ENCODE measurements at regions not wholly inside any gene's neighbourhood (a gene's known extent, or its start where the extent isn't known, plus 50 kb on each side); places are given as distances from the start of the nearest gene placed in this dataset.

DNA sequence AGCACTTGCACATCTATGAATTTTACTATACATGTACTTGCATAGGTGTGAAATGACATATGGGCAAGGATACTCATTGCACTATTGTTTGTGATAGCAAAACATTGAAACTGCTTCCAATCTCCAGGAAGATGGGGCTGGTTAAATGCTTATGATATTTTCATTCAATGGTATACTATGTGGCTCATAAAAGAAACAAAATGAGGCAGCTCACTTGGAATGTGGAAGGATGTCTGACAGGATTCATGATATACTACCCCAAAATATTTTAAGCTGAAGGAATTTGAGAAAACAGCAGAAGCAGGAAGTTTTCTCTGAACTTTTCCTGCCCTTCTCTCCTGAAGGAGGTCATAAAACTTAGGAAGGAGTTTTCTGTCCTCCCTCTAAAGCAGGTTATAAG lies 99.6 kb upstream of the CAST start:
- no peak overlapping the region for H3K4me3 ChIP-seq (ENCODE audit: insufficient read depth, low read depth, low read length)
- no peaks in the 10 kb centered on the region for H3K36me3 ChIP-seq (replicated peaks; ENCODE audit: control insufficient read depth, insufficient read depth, low read length)
- no peak for DNase-seq
- H3K27me3 ChIP-seq (ENCODE audit: control insufficient read depth, insufficient read depth, low read length): no peaks in the 10 kb centered on the region

DNA sequence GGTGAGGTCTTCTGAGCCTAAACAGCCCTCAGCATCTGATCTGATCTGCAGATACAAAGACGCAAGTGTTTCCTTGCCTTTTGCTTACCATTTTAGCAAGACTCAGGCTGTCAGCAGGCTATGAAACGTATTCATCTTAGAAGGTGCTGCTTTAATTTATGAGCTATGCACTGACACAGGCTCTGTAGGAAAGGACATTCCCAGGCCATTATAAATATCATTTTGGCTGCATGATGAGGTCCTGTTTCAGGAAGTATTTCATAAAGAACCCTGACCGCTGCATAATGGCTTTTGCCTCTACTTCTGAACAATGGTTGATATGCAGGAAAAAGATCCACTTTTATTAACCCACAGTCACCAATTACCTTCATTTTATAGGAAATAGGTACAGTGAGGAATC lies 98.4 kb upstream of the CAST start:
- H3K36me3 ChIP-seq (replicated peaks; ENCODE audit: control insufficient read depth, insufficient read depth, low read length): no peaks in the 10 kb centered on the region
- no peaks in the 10 kb centered on the region for H3K27me3 ChIP-seq (ENCODE audit: control insufficient read depth, insufficient read depth, low read length)
- no peak overlapping the region for H3K4me3 ChIP-seq (ENCODE audit: insufficient read depth, low read depth, low read length)
- no peak for DNase-seq

- no peak overlapping the region for H3K4me3 ChIP-seq (ENCODE audit: insufficient read depth, low read depth, low read length)
- peak; percentile 22 for DNase-seq
- no peaks in the 10 kb centered on the region for H3K36me3 ChIP-seq (replicated peaks; ENCODE audit: control insufficient read depth, insufficient read depth, low read length)
- H3K27me3 ChIP-seq (ENCODE audit: control insufficient read depth, insufficient read depth, low read length): no peaks in the 10 kb centered on the region
These were observed 96.5 kb upstream of the CAST start for GRCh38 chr5:96565582-96566265.

DNA sequence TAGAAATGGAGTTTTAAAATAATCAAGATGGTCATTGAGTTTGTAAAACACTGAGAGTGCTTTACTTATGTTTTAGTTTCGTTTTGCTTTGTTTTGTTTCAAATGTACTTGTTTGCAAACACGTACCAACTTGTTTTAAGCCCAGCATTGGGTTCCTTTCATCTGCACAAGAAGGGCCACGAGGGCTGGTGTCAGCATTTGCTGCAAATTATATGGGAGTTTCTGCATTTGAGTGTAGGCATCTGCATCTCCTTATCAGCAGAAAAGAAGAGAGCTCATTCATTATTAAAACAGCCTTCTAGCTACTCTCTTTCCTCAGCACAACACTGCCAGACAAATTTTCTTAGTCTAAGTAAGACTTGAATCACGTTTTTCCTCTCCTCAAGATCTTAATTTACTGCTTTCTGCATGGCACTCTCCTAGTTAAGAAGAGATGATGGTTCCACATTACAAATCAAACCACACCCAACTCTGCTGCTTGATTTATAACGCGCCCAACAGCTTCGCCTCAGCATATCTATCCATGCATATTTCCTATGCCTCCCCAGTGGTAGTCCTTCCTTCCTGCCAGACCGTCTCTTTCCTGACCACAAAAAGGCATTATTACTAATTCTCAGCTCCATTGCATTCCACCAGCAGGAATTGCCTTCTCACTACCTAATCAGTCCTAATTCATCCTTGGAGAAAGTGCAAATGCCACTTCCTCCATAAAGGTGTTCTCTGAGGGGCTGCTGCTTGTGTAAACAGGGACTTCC lies 95.2 kb upstream of the CAST start:
- Histone ChIP-seq H3K36me3 (replicated peaks; ENCODE audit: control insufficient read depth, insufficient read depth, low read length) (no peaks in the 10 kb centered on the region), H3K4me3 (ENCODE audit: insufficient read depth, low read depth, low read length) (no peak overlapping the region), H3K27me3 (ENCODE audit: control insufficient read depth, insufficient read depth, low read length) (no peaks in the 10 kb centered on the region)
- DNase-seq: no peak

GRCh38 chr5:96569332-96569731 lies 92.8 kb upstream of the CAST start:
- Histone ChIP-seq H3K36me3 (replicated peaks; ENCODE audit: control insufficient read depth, insufficient read depth, low read length) (no peaks in the 10 kb centered on the region), H3K4me3 (ENCODE audit: insufficient read depth, low read depth, low read length) (no peak overlapping the region), H3K27me3 (ENCODE audit: control insufficient read depth, insufficient read depth, low read length) (no peaks in the 10 kb centered on the region)
- no peak for DNase-seq

GRCh38 chr5:96569770-96570169 lies 92.4 kb upstream of the CAST start:
- DNase-seq: no peak
- Histone ChIP-seq H3K4me3 (ENCODE audit: insufficient read depth, low read depth, low read length) (no peak overlapping the region), H3K27me3 (ENCODE audit: control insufficient read depth, insufficient read depth, low read length) (no peaks in the 10 kb centered on the region), H3K36me3 (replicated peaks; ENCODE audit: control insufficient read depth, insufficient read depth, low read length) (no peaks in the 10 kb centered on the region)

DNA sequence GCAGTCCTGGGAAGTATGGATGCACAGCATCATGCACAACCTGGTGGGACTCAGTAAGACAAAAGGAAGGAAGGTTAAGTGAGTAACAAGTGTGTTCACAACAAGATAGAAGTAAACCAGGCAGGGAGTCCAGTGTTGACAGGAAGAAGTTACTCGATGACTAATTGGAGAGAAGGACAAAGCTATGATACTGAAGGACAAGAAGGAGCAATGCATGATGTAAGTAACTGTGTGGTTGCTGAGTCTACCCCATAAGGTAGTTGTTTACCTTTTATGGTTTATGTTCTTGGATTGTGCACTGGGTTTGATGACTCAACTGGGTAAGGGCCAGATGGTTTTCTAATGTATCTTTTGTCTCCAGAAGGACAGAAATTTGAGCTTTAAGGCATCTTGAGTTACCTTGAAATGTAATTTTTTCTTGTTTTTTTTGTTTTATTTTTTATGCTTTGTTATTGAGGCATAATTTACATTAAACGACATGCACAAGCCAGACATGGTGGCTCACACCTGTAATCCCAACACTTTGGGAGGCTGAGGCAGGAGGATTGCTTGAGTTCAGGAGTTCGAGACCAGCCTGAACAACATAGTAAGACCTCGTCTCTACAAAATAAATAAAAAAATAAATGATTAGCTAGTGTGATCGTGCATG lies 89.2 kb upstream of the CAST start:
- no peaks in the 10 kb centered on the region for H3K27me3 ChIP-seq (ENCODE audit: control insufficient read depth, insufficient read depth, low read length)
- no peaks in the 10 kb centered on the region for H3K36me3 ChIP-seq (replicated peaks; ENCODE audit: control insufficient read depth, insufficient read depth, low read length)
- H3K4me3 ChIP-seq (ENCODE audit: insufficient read depth, low read depth, low read length): no peak overlapping the region
- no peak for DNase-seq

- no peaks in the 10 kb centered on the region for H3K36me3 ChIP-seq (replicated peaks; ENCODE audit: control insufficient read depth, insufficient read depth, low read length)
- no peaks in the 10 kb centered on the region for H3K27me3 ChIP-seq (ENCODE audit: control insufficient read depth, insufficient read depth, low read length)
- no peak overlapping the region for H3K4me3 ChIP-seq (ENCODE audit: insufficient read depth, low read depth, low read length)
- no peak for DNase-seq
These were observed 88.7 kb upstream of the CAST start for GRCh38 chr5:96573513-96573894.

DNA sequence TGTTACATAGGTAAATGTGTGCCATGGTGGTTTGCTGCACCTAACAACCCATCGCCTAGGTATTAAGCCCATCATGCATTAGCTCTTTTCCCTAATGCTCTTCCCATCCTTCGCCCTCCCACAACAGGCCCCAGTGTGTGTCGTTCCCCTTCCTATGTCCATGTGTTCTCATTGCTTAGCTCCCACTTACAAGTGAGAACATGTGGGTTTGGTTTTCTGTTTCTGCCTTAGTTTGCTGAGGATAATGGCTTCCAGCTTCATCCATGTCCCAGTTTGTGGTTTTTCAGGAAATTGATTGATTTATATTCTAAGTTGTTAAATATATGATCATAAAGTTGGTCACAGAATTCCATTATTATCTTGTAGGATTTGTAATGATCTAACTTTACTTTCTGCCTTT lies 85.3 kb upstream of the CAST start:
- no peak for DNase-seq

GRCh38 chr5:96577909-96578308 lies 84.3 kb upstream of the CAST start:
- H3K27me3 ChIP-seq (ENCODE audit: control insufficient read depth, insufficient read depth, low read length): no peaks in the 10 kb centered on the region
- DNase-seq: no peak
- no peaks in the 10 kb centered on the region for H3K36me3 ChIP-seq (replicated peaks; ENCODE audit: control insufficient read depth, insufficient read depth, low read length)
- H3K4me3 ChIP-seq (ENCODE audit: insufficient read depth, low read depth, low read length): no peak overlapping the region

More for the DNA sequence above, 85.3 kb upstream of the CAST start:
- no peak overlapping the region for H3K4me3 ChIP-seq (ENCODE audit: insufficient read depth, low read depth, low read length)
- no peaks in the 10 kb centered on the region for H3K36me3 ChIP-seq (replicated peaks; ENCODE audit: control insufficient read depth, insufficient read depth, low read length)
- no peaks in the 10 kb centered on the region for H3K27me3 ChIP-seq (ENCODE audit: control insufficient read depth, insufficient read depth, low read length)

DNA sequence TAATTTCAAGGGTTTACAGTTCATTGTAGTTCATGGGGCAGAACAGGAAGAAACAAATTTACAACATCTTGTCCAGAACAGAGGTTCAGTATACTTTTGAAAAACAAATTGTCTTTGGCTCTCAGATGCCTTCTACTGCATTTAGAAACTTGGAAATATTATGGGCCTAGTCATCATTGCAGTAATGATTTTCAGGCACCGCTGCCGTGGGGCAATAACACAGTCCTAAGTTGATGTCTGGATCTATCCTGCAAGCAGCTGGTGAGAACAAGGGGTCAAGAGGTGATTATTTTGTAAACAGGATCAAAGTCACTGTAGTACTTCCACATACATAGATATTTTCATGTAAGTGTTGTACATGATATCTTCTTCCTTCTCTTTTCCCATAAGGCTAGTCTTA lies 82.5 kb upstream of the CAST start:
- no peaks in the 10 kb centered on the region for H3K36me3 ChIP-seq (replicated peaks; ENCODE audit: control insufficient read depth, insufficient read depth, low read length)
- no peaks in the 10 kb centered on the region for H3K27me3 ChIP-seq (ENCODE audit: control insufficient read depth, insufficient read depth, low read length)
- H3K4me3 ChIP-seq (ENCODE audit: insufficient read depth, low read depth, low read length): no peak overlapping the region
- no peak for DNase-seq

- H3K4me3 ChIP-seq (ENCODE audit: insufficient read depth, low read depth, low read length): no peak overlapping the region
- no peaks in the 10 kb centered on the region for H3K27me3 ChIP-seq (ENCODE audit: control insufficient read depth, insufficient read depth, low read length)
- no peak for DNase-seq
- H3K36me3 ChIP-seq (replicated peaks; ENCODE audit: control insufficient read depth, insufficient read depth, low read length): no peaks in the 10 kb centered on the region
These were observed 79.8 kb upstream of the CAST start for GRCh38 chr5:96582343-96582742.

DNA sequence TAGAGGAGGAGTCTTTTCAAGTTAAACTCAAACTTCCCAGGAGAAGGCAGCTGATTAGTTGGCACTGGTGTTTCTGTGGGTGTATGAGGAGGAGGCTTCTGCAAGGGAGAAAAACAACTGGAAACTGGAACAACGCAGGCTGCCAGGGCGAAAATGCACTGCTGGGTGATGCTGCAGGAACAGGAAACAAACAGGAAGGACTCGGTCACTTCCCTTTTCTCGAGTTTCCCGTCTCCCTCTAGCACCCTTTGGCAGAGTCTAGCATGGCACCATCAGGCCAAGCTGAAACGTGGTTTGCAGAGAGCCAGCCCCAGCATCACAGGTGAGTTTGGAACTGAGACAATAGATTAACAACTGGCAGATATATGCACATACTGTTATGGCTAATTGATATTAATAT lies 77.5 kb upstream of the CAST start:
- no peak for DNase-seq
- no peak overlapping the region for H3K4me3 ChIP-seq (ENCODE audit: insufficient read depth, low read depth, low read length)

GRCh38 chr5:96588539-96588938 lies 73.6 kb upstream of the CAST start:
- no peaks in the 10 kb centered on the region for H3K36me3 ChIP-seq (replicated peaks; ENCODE audit: control insufficient read depth, insufficient read depth, low read length)
- DNase-seq: no peak
- no peaks in the 10 kb centered on the region for H3K27me3 ChIP-seq (ENCODE audit: control insufficient read depth, insufficient read depth, low read length)
- no peak overlapping the region for H3K4me3 ChIP-seq (ENCODE audit: insufficient read depth, low read depth, low read length)

More for the DNA sequence above, 77.5 kb upstream of the CAST start:
- Histone ChIP-seq H3K27me3 (ENCODE audit: control insufficient read depth, insufficient read depth, low read length) (no peaks in the 10 kb centered on the region), H3K36me3 (replicated peaks; ENCODE audit: control insufficient read depth, insufficient read depth, low read length) (no peaks in the 10 kb centered on the region)

- no peak overlapping the region for H3K4me3 ChIP-seq (ENCODE audit: insufficient read depth, low read depth, low read length)
- no peak for DNase-seq
- H3K27me3 ChIP-seq (ENCODE audit: control insufficient read depth, insufficient read depth, low read length): no peaks in the 10 kb centered on the region
- no peaks in the 10 kb centered on the region for H3K36me3 ChIP-seq (replicated peaks; ENCODE audit: control insufficient read depth, insufficient read depth, low read length)
These were observed 71.4 kb upstream of the CAST start for GRCh38 chr5:96590796-96591195.
